ENCODE measurements at regions not wholly inside any gene's neighbourhood (a gene's known extent, or its start where the extent isn't known, plus 50 kb on each side); places are given as distances from the start of the nearest gene placed in this dataset.
"Not testable (repeated sequence)": the region's sequence is repeated elsewhere in the genome, so short reads cannot be mapped to it uniquely, and the experiment has no call there.

DNA sequence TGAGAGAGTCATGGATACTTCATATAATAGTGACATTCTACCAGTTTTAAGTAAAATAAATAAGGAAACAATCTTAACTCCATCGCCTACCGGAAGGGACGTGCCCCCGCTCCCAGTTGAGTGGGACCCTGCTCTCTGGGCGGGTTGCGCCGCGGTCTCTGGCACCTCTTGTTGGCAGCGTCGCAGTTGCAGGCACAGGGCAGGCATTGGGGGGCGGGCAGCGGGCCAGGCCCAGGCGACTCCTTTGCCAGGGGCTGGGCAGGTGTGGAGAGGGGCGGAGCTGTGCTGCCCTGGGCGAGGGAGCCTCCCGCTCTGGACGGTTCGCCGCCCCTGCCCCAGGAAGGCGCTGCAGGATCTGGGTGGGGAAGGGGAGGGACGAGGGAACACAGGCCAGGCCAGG is 1500.6 kb downstream of the FOXD4L5 start:
- DNase-seq; H3K9me3 Mint-ChIP-seq; H3K36me3 Mint-ChIP-seq (ENCODE audit: insufficient read depth in 2 of 2); H3K27ac Mint-ChIP-seq; ATAC-seq (replicated peaks in 1 of 2); H3K4me3 Mint-ChIP-seq; H3K27me3 Mint-ChIP-seq (ENCODE audit: low read depth); H3K4me1 Mint-ChIP-seq (ENCODE audit: low read depth): not testable (repeated sequence)

- not testable (repeated sequence) for H3K27ac Mint-ChIP-seq; H3K9me3 Mint-ChIP-seq; H3K27me3 Mint-ChIP-seq (ENCODE audit: low read depth); H3K4me3 Mint-ChIP-seq; H3K36me3 Mint-ChIP-seq (ENCODE audit: insufficient read depth in 2 of 2); DNase-seq; H3K4me1 Mint-ChIP-seq (ENCODE audit: low read depth)
- ATAC-seq (replicated peaks in 1 of 2): peak; percentile 33 to 44
Measured at GRCh38 chr9:63781817-63782439, 1503.1 kb downstream of the FOXD4L5 start.

- H3K27me3 Mint-ChIP-seq (ENCODE audit: low read depth); H3K27ac Mint-ChIP-seq; H3K4me1 Mint-ChIP-seq (ENCODE audit: low read depth); H3K9me3 Mint-ChIP-seq; H3K4me3 Mint-ChIP-seq; H3K36me3 Mint-ChIP-seq (ENCODE audit: insufficient read depth in 2 of 2): not testable (repeated sequence)
- ATAC-seq (replicated peaks in 1 of 2) (peak; percentile 99 to 100), DNase-seq (peak in 1 of 2 donors; percentile 7)
Measured at GRCh38 chr9:63781390-63781789, 1503.6 kb downstream of the FOXD4L5 start.

DNA sequence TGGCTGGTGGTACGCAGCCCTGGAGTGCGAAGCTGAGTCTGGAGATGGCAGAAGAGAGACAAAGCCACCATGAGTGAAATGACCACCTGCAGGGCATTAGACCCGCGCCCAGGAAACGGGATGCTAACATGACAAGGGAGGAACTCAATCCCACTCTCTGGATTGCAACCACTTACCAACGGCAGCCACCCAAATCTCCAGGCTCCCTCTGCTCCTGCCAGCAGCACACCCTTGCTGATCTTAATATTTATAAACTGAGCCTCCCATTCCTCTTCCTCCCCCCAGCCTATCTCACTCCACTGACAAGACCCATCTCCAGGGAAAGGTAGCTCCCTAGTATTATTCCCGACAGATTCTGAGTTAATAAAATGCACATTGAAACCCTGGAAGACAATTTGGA is 1508.8 kb downstream of the FOXD4L5 start:
- not testable (repeated sequence) for H3K27ac Mint-ChIP-seq; DNase-seq; H3K4me3 Mint-ChIP-seq; H3K36me3 Mint-ChIP-seq (ENCODE audit: insufficient read depth in 2 of 2); ATAC-seq (replicated peaks in 1 of 2); H3K4me1 Mint-ChIP-seq (ENCODE audit: low read depth); H3K27me3 Mint-ChIP-seq (ENCODE audit: low read depth); H3K9me3 Mint-ChIP-seq

GRCh38 chr9:63775092-63775426 is 1510.0 kb downstream of the FOXD4L5 start:
- not testable (repeated sequence) for H3K27ac Mint-ChIP-seq; DNase-seq; H3K36me3 Mint-ChIP-seq (ENCODE audit: insufficient read depth in 2 of 2); H3K27me3 Mint-ChIP-seq (ENCODE audit: low read depth); ATAC-seq (replicated peaks in 1 of 2); H3K9me3 Mint-ChIP-seq; H3K4me1 Mint-ChIP-seq (ENCODE audit: low read depth); H3K4me3 Mint-ChIP-seq

GRCh38 chr9:63774369-63775091 is 1510.5 kb downstream of the FOXD4L5 start:
- not testable (repeated sequence) for H3K4me3 Mint-ChIP-seq; H3K4me1 Mint-ChIP-seq (ENCODE audit: low read depth); H3K36me3 Mint-ChIP-seq (ENCODE audit: insufficient read depth in 2 of 2); H3K9me3 Mint-ChIP-seq; ATAC-seq (replicated peaks in 1 of 2); H3K27ac Mint-ChIP-seq; DNase-seq; H3K27me3 Mint-ChIP-seq (ENCODE audit: low read depth)

GRCh38 chr9:63762230-63762629 is 1522.8 kb downstream of the FOXD4L5 start:
- not testable (repeated sequence) for H3K9me3 Mint-ChIP-seq; DNase-seq; H3K36me3 Mint-ChIP-seq (ENCODE audit: insufficient read depth in 2 of 2); H3K27me3 Mint-ChIP-seq (ENCODE audit: low read depth); H3K27ac Mint-ChIP-seq; ATAC-seq (replicated peaks in 1 of 2); H3K4me3 Mint-ChIP-seq; H3K4me1 Mint-ChIP-seq (ENCODE audit: low read depth)

DNA sequence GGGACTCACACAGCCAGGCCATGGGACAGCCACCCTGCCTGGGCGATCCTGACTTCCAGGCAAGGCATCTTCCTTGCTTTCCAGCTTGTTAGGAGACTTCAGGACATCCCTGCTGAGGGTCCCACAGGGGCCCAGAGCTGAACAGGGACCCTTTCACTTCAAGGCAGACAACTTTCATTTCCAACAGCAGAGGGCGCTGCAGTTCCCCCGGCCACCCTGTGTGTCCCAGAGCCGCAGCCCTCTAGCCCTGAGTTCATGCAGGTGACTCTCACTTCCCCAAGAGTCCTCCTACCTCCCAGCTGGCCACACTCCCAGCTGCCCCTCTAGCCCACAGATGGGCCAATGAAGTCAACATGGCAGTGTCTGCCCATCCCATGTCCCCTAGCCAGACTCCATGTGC is 1556.0 kb downstream of the FOXD4L5 start:
- H3K4me1 Mint-ChIP-seq (ENCODE audit: low read depth); DNase-seq; H3K9me3 Mint-ChIP-seq; H3K27ac Mint-ChIP-seq; H3K4me3 Mint-ChIP-seq; H3K36me3 Mint-ChIP-seq (ENCODE audit: insufficient read depth in 2 of 2); H3K27me3 Mint-ChIP-seq (ENCODE audit: low read depth); ATAC-seq (replicated peaks in 1 of 2): not testable (repeated sequence)

DNA sequence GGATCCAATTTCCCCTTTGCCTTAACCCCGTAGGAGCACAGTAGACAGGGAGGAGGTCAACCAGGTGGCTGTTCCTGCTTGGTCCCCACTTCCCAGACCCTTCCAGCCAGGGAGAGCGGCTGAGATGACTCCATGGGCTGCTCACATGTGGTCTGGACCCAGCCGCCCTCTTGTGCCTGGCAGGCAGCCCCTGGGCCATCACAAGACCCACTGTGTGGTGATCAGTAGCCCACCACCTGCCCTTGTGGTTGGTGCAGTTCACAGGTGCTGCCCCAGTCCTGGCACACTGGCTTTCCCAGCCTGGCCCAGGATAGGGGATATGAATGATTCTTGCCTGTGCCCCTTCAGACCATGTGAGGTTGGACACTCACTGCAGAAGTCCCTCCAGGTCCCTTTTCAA is 1556.7 kb downstream of the FOXD4L5 start:
- H3K4me1 Mint-ChIP-seq (ENCODE audit: low read depth): no peaks in the 10 kb centered on the region
- ATAC-seq (replicated peaks in 1 of 2) (no peak), DNase-seq (no peak)
- H3K27me3 Mint-ChIP-seq (ENCODE audit: low read depth): peaks cover 7% of the 10 kb centered on the region
- no peaks in the 10 kb centered on the region for H3K36me3 Mint-ChIP-seq (ENCODE audit: insufficient read depth in 2 of 2)
- H3K4me3 Mint-ChIP-seq: no peak overlapping the region
- H3K9me3 Mint-ChIP-seq: peaks cover 1 to 3% of the 10 kb centered on the region in 2 donors
- no peak overlapping the region for H3K27ac Mint-ChIP-seq

DNA sequence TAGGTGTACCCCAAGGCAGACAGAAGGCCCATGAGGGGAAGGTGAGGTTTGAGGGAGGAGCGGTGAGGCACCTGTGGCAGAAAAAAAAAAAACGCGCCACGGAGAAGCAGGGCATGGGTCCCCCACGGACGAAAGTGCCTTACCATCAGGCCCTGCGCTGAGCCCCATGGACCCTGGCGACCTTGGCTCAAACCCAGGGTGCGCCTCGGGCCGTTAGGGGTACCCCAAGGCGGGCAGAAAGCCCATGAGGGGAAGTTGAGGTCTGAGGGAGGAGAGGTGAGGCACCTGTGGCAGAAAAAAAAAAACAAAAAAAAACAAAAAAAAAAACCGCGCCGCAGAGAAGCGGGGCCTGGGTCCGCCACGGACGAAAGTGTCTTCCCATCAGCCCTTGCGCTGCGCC is 1576.7 kb downstream of the FOXD4L5 start:
- not testable (repeated sequence) for H3K4me1 Mint-ChIP-seq (ENCODE audit: low read depth); H3K36me3 Mint-ChIP-seq (ENCODE audit: insufficient read depth in 2 of 2); H3K4me3 Mint-ChIP-seq; DNase-seq; ATAC-seq (replicated peaks in 1 of 2); H3K9me3 Mint-ChIP-seq; H3K27me3 Mint-ChIP-seq (ENCODE audit: low read depth); H3K27ac Mint-ChIP-seq

DNA sequence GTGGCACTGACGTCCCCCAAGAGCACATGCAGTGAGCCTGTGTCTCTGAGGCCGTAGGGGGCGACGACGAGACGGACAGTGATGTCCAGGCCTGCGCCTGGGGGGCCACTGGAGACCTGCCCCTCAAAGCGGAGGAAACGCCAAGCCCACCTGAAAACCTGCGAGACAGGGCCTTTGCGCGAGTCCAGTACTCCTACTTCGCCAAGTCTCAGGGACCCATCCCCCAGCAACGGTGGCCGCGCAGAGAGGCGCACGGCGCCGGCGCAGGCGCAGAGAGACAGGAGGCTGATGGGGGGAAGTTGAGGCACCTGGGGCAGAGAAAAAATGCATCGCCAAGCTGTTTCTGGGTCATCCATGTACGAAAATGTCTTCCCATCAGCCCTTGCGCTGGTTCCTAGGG is 1580.6 kb downstream of the FOXD4L5 start:
- H3K4me3 Mint-ChIP-seq; H3K9me3 Mint-ChIP-seq; H3K4me1 Mint-ChIP-seq (ENCODE audit: low read depth); H3K27me3 Mint-ChIP-seq (ENCODE audit: low read depth); DNase-seq; ATAC-seq (replicated peaks in 1 of 2); H3K36me3 Mint-ChIP-seq (ENCODE audit: insufficient read depth in 2 of 2); H3K27ac Mint-ChIP-seq: not testable (repeated sequence)

DNA sequence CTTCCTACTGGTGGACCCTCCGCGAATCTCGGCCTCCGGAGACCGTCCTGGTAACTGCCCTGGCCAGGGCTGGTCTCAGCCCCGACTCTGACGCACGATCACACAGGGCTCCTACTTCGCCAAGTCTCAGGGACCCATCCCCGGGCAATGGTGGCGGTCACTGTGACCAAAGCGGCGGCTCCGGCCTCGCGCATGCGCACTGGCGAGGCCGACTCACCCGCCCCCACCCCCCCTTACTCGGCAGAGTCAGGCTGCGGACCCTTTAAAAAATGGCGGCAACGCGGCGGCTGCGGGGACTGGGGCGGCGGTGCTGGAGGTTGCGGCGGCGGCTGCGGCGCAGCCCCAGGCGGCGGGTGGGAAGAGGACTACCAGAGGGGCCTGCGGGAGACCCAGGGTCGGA is 1581.3 kb downstream of the FOXD4L5 start:
- H3K27ac Mint-ChIP-seq; H3K36me3 Mint-ChIP-seq (ENCODE audit: insufficient read depth in 2 of 2); H3K27me3 Mint-ChIP-seq (ENCODE audit: low read depth); H3K9me3 Mint-ChIP-seq; H3K4me1 Mint-ChIP-seq (ENCODE audit: low read depth); ATAC-seq (replicated peaks in 1 of 2); H3K4me3 Mint-ChIP-seq: not testable (repeated sequence)
- DNase-seq: peak in 1 of 2 donors; percentile 13

DNA sequence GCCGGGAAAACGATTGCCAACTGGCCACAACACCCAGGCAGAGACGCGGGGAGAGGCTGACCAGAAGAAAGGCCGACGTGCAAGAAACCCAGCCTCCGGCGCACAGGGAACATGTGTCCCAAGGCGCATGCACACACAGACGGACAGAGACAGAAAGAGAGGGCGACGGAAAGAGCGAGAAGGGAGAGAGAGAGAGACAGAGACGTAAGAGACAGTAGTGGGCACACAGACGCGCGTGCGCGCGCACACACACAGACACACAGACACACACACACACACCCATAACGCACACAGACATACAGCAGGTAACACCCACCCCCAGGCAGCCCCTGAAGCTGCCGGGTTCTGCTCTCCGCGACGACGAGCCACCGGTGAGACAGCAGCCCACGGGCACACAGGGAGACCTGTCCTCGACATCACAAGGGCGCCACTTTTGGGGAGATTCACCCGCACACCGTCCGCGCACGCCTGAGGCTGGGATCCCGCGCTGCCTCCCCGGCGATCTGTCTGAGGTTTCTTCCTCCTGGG is 1581.8 kb downstream of the FOXD4L5 start:
- H3K27ac Mint-ChIP-seq; H3K4me3 Mint-ChIP-seq; ATAC-seq (replicated peaks in 1 of 2); H3K9me3 Mint-ChIP-seq; DNase-seq; H3K4me1 Mint-ChIP-seq (ENCODE audit: low read depth); H3K36me3 Mint-ChIP-seq (ENCODE audit: insufficient read depth in 2 of 2); H3K27me3 Mint-ChIP-seq (ENCODE audit: low read depth): not testable (repeated sequence)

Data from activated T-cell treated with anti-CD3 and anti-CD28 coated beads, Interleukin-2, amount 50 U/mL, for 72 hours (primary cell).